GM23338 (cell line): ENCODE measurements at regions not wholly inside any gene's neighbourhood (a gene's known extent, or its start where the extent isn't known, plus 50 kb on each side); places are given as distances from the start of the nearest gene placed in this dataset.

Experiments
- ATAC-seq: fragments of 200-7000 bp; cut with Tn5 transposase; 3 replicates; pipeline ENCODE4 v1.9.1; 2020
- DNase-seq: peaks from one replicate; pipeline ENCODE4 v3.0.0-alpha.2; 2015; ENCODE audit warnings: low spot score
- H2AFZ ChIP-seq: fragments of 200-600 bp; sonication (generic); 2 replicates; pipeline ENCODE4 v1.8.0; 2016; ENCODE audit warnings: antibody characterized with exemption, mild to moderate bottlenecking, moderate library complexity
- H3F3A ChIP-seq: fragments of 200-600 bp; sonication (generic); replicated peaks from 2 replicates; pipeline ENCODE4 v1.8.0; 2017; ENCODE audit warnings: antibody characterized with exemption, mixed run types, low read depth
- H3K27ac ChIP-seq: fragments of 200-600 bp; sonication (generic); 2 replicates; pipeline ENCODE4 v1.6.1; 2016; ENCODE audit warnings: low read depth
- H3K27me3 ChIP-seq: fragments of 200-600 bp; sonication (generic); 2 replicates; pipeline ENCODE4 v1.8.0; 2016; ENCODE audit warnings: mild to moderate bottlenecking, mixed run types, moderate library complexity; ENCODE audit not compliant: insufficient read depth
- H3K36me3 ChIP-seq: fragments of 200-600 bp; sonication (generic); 2 replicates; pipeline ENCODE4 v1.8.0; 2016; ENCODE audit warnings: mild to moderate bottlenecking; ENCODE audit not compliant: insufficient read depth
- H3K4me1 ChIP-seq: fragments of 200-600 bp; sonication (generic); 2 replicates; pipeline ENCODE4 v1.8.0; 2016; ENCODE audit warnings: mild to moderate bottlenecking, moderate library complexity; ENCODE audit not compliant: insufficient read depth
- H3K4me2 ChIP-seq: fragments of 200-600 bp; sonication (generic); 2 replicates; pipeline ENCODE4 v1.7.1; 2017; ENCODE audit warnings: mixed run types
- H3K4me3 ChIP-seq: fragments of 200-600 bp; sonication (generic); 2 replicates; pipeline ENCODE4 v1.6.1; 2016; ENCODE audit warnings: mixed run types
- H3K79me2 ChIP-seq: fragments of 200-600 bp; sonication (generic); replicated peaks from 2 replicates; pipeline ENCODE4 v1.8.0; 2017; ENCODE audit warnings: mild to moderate bottlenecking; ENCODE audit not compliant: insufficient read depth
- H3K9me2 ChIP-seq: fragments of 200-600 bp; sonication (generic); 2 replicates; pipeline ENCODE4 v1.8.0; 2017; ENCODE audit not compliant: insufficient read depth
- H4K20me1 ChIP-seq: fragments of 200-600 bp; sonication (generic); replicated peaks from 2 replicates; pipeline ENCODE4 v1.8.0; 2017; ENCODE audit warnings: mild to moderate bottlenecking; ENCODE audit not compliant: insufficient read depth
- H3K27ac Mint-ChIP-seq: 2 replicates; pipeline ENCODE4 v1.8.0; 2020; ENCODE audit warnings: inconsistent platforms, mild to moderate bottlenecking, moderate library complexity, mixed read lengths
- H3K27me3 Mint-ChIP-seq: 3 replicates; pipeline ENCODE4 v1.8.0; 2022; ENCODE audit warnings: low read depth, mild to moderate bottlenecking, moderate library complexity, mixed read lengths, inconsistent platforms; ENCODE audit not compliant: insufficient read depth, poor library complexity
- H3K36me3 Mint-ChIP-seq: 3 replicates; pipeline ENCODE4 v1.8.0; 2021; ENCODE audit warnings: low read depth, mild to moderate bottlenecking, inconsistent platforms, moderate library complexity, mixed read lengths
- H3K4me1 Mint-ChIP-seq: 3 replicates; pipeline ENCODE4 v1.8.0; 2020; ENCODE audit warnings: mild to moderate bottlenecking, inconsistent platforms, mixed read lengths
- H3K4me3 Mint-ChIP-seq: 3 replicates; pipeline ENCODE4 v1.8.0; 2021; ENCODE audit warnings: moderate library complexity, mild to moderate bottlenecking, inconsistent platforms, mixed read lengths
- H3K9me3 Mint-ChIP-seq: 3 replicates; pipeline ENCODE4 v1.8.0; 2020; ENCODE audit warnings: moderate library complexity, mild to moderate bottlenecking, inconsistent platforms, mixed read lengths
- CREB1 ChIP-seq: fragments of 250-450 bp; sonication (Bioruptor Pico); IDR thresholded peaks from 2 replicates; pipeline ENCODE4 v1.5.0; 2020; ENCODE audit warnings: low read depth, mild to moderate bottlenecking, moderate library complexity
- EZH2 ChIP-seq: fragments of 200-600 bp; sonication (generic); IDR thresholded peaks from one replicate; pipeline ENCODE4 v1.8.0; 2017; ENCODE audit warnings: antibody characterized with exemption, mild to moderate bottlenecking, low read depth; ENCODE audit not compliant: unreplicated experiment
- EZH2phosphoT487 ChIP-seq: fragments of 200-600 bp; sonication (generic); IDR thresholded peaks from one replicate; pipeline ENCODE4 v1.8.1; 2018; ENCODE audit warnings: antibody characterized with exemption; ENCODE audit not compliant: unreplicated experiment
- JUNB ChIP-seq: IDR thresholded peaks from one replicate; pipeline ENCODE4 v1.6.1; 2016; ENCODE audit warnings: antibody characterized with exemption; ENCODE audit not compliant: unreplicated experiment
- NANOG ChIP-seq: IDR thresholded peaks from 2 replicates; pipeline ENCODE4 v1.6.1; 2016; ENCODE audit warnings: antibody characterized with exemption, borderline replicate concordance
- POLR2AphosphoS5 ChIP-seq: IDR thresholded peaks from 2 replicates; pipeline ENCODE4 v1.6.1; 2016; ENCODE audit warnings: antibody characterized with exemption, low read depth
- REST ChIP-seq: IDR thresholded peaks from one replicate; pipeline ENCODE4 v1.6.1; 2018; ENCODE audit warnings: antibody characterized with exemption; ENCODE audit not compliant: unreplicated experiment
- STAT1 ChIP-seq: IDR thresholded peaks from one replicate; pipeline ENCODE4 v1.6.1; 2016; ENCODE audit warnings: antibody characterized with exemption; ENCODE audit not compliant: unreplicated experiment
- ZNF114 ChIP-seq: fragments of 250-450 bp; sonication (Bioruptor Pico); IDR thresholded peaks from 2 replicates; pipeline ENCODE4 v1.5.0; 2020; ENCODE audit warnings: mild to moderate bottlenecking, moderate library complexity
- TF ChIP-seq, protein P1 (sequence below), 2 experiments: fragments of 200-600 bp in 1 of 2; sonication (generic) in 1 of 2; conservative IDR thresholded peaks; 2 replicates each; pipeline versions ENCODE4 v1.5.1 to v1.6.1; 2016 to 2017; ENCODE audit warnings: antibody characterized with exemption in 2 of 2, low read depth in 2 of 2, mild to moderate bottlenecking in 2 of 2, moderate library complexity in 1 of 2
- TF ChIP-seq, protein P2 (sequence below): IDR thresholded peaks from 2 replicates; pipeline ENCODE4 v1.6.1; 2016; ENCODE audit warnings: antibody characterized with exemption

DNA sequence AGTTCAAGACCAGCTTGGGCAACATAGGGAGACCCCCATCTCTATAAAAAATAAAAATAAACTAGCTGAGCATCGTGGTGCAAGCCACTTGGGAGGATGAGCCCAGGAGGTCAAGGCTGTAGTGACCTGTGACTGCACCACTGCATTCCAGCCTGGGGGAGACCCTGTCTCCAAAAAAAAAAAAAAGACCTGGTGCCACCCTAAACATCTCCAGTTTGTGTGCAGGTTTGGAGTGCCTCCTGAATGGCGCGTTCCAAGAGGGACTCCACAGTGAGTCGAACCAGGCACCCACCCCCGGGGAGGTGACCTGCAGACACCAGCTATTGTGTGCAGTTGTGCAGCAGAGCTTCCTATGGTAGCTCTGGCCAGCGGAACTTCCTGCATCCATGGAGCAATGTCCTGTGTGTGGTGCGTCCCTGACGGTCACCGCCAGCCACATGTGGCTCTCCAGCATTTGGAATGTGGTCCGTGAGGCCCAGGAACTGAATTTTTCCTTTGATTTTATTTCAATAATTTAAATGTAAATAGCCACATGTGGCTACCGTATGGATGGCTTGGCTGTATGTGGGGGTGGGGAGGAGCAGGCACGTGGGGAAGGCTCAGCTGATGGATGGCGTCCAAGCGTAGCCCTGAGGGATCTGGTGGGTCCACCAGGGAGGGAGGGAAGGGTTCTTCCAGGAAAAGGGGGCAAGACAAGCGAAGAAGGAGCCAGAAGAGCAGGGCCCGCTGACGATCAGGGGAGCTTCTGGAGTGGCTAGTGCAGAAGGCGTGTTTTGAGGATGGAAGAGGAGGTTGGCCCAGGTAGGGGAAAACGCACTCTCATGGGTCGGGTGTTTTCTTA, 107.1 kb upstream of the GSE1 start:
- TF ChIP-seq STAT1 (no peak), JUNB (no peak), ZNF114 (CRISPR knock-in tag) (no peak), POLR2AphosphoS5 (no peak), EZH2phosphoT487 (no peak), EZH2 (no peak), NANOG (no peak), REST (no peak), CREB1 (CRISPR knock-in tag) (no peak)
- TF ChIP-seq, protein P1, sequence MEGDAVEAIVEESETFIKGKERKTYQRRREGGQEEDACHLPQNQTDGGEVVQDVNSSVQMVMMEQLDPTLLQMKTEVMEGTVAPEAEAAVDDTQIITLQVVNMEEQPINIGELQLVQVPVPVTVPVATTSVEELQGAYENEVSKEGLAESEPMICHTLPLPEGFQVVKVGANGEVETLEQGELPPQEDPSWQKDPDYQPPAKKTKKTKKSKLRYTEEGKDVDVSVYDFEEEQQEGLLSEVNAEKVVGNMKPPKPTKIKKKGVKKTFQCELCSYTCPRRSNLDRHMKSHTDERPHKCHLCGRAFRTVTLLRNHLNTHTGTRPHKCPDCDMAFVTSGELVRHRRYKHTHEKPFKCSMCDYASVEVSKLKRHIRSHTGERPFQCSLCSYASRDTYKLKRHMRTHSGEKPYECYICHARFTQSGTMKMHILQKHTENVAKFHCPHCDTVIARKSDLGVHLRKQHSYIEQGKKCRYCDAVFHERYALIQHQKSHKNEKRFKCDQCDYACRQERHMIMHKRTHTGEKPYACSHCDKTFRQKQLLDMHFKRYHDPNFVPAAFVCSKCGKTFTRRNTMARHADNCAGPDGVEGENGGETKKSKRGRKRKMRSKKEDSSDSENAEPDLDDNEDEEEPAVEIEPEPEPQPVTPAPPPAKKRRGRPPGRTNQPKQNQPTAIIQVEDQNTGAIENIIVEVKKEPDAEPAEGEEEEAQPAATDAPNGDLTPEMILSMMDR (conservative IDR thresholded peaks at IDR 0.05; ENCODE audit: low read depth in 2 of 2) = no peak
- TF ChIP-seq, protein P2, sequence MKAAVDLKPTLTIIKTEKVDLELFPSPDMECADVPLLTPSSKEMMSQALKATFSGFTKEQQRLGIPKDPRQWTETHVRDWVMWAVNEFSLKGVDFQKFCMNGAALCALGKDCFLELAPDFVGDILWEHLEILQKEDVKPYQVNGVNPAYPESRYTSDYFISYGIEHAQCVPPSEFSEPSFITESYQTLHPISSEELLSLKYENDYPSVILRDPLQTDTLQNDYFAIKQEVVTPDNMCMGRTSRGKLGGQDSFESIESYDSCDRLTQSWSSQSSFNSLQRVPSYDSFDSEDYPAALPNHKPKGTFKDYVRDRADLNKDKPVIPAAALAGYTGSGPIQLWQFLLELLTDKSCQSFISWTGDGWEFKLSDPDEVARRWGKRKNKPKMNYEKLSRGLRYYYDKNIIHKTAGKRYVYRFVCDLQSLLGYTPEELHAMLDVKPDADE = no peak
- Histone ChIP-seq H3K79me2 (no peaks in the 10 kb centered on the region), H3F3A (no peaks in the 10 kb centered on the region), H3K27me3 (no peaks in the 10 kb centered on the region), H2AFZ (no peak overlapping the region), H4K20me1 (0 out of 2 replicates have a peak, but pooled peaks cover 4% of the 10 kb centered on the region), H3K36me3 (no peaks in the 10 kb centered on the region), H3K4me2 (no peak overlapping the region), H3K4me1 (peaks cover 8% of the 10 kb centered on the region; the same call in 1 of the 2 replicates), H3K9me2 (no peaks in the 10 kb centered on the region), H3K27ac (no peak overlapping the region), H3K4me3 (no peak overlapping the region)
- ATAC-seq (no peak), DNase-seq (no peak)
- H3K9me3 Mint-ChIP-seq = no peaks in the 10 kb centered on the region
- peaks cover 33% of the 10 kb centered on the region for H3K4me1 Mint-ChIP-seq
- no peaks in the 10 kb centered on the region for H3K36me3 Mint-ChIP-seq
- H3K4me3 Mint-ChIP-seq = no peak overlapping the region
- H3K27me3 Mint-ChIP-seq = peaks cover 18% of the 10 kb centered on the region
- no peak overlapping the region for H3K27ac Mint-ChIP-seq
